GM12872 (cell line): ENCODE measurements at regions not wholly inside any gene's neighbourhood (a gene's known extent, or its start where the extent isn't known, plus 50 kb on each side); places are given as distances from the start of the nearest gene placed in this dataset.

ENCODE experiments used
- CTCF ChIP-seq: IDR thresholded peaks from 3 replicates; pipeline ENCODE4 v1.5.1; 2011; ENCODE audit warnings: low read depth, mild to moderate bottlenecking, low read length, moderate library complexity; ENCODE audit not compliant: insufficient read depth

GRCh38 chr12:77210724-77211123 lies 145.4 kb upstream of the E2F7 start:
- TF ChIP-seq CTCF = no peak

- 0 out of 3 replicates have a peak, but pooled peaks have one; percentile 15 for TF ChIP-seq CTCF
These were observed 138.7 kb upstream of the E2F7 start for GRCh38 chr12:77204083-77204482.

GRCh38 chr12:77202457-77203060 lies 137.2 kb upstream of the E2F7 start:
- TF ChIP-seq CTCF = no peak

GRCh38 chr12:77189901-77190416 lies 124.6 kb upstream of the E2F7 start:
- TF ChIP-seq CTCF = no peak

GRCh38 chr12:77189458-77189857 lies 124.1 kb upstream of the E2F7 start:
- TF ChIP-seq CTCF = no peak

- TF ChIP-seq CTCF = no peak
These were observed 114.1 kb upstream of the E2F7 start for GRCh38 chr12:77179515-77179914.

GRCh38 chr12:77167801-77168200 lies 102.4 kb upstream of the E2F7 start:
- no peak for TF ChIP-seq CTCF

- TF ChIP-seq CTCF = no peak
These were observed 101.3 kb upstream of the E2F7 start for GRCh38 chr12:77166696-77167095.
